Natural killer cell (primary cell): ENCODE measurements at regions not wholly inside any gene's neighbourhood (a gene's known extent, or its start where the extent isn't known, plus 50 kb on each side); places are given as distances from the start of the nearest gene placed in this dataset.

ENCODE experiments used
- ATAC-seq, 3 donors: fragments of 150-1000 bp in 2 of 3; fragments of 200-7000 bp in 1 of 3; cut with Tn5 transposase; 1 replicate in 1 of 3; 2 replicates in 2 of 3; pipeline ENCODE4 v1.10.0; 2021; ENCODE audit warnings: mild to moderate bottlenecking in 2 of 3, moderate library complexity in 2 of 3
- DNase-seq, 2 donors: peaks; one replicate each; pipeline versions ENCODE4 v3.0.0 to v3.0.0-alpha.2; 2013 to 2021; ENCODE audit warnings: mixed read lengths in 1 of 2
- H3K27ac ChIP-seq: one replicate; pipeline ENCODE4 v1.5.1; 2013; ENCODE audit warnings: mild to moderate bottlenecking, low read length
- H3K27me3 ChIP-seq: one replicate; pipeline ENCODE4 v1.6.1; 2013; ENCODE audit warnings: low read length; ENCODE audit not compliant: control insufficient read depth, insufficient read depth
- H3K36me3 ChIP-seq: one replicate; pipeline ENCODE4 v1.6.1; 2013; ENCODE audit warnings: low read length; ENCODE audit not compliant: control insufficient read depth, insufficient read depth
- H3K4me1 ChIP-seq: one replicate; pipeline ENCODE4 v1.6.1; 2013; ENCODE audit warnings: low read length; ENCODE audit not compliant: control insufficient read depth, insufficient read depth
- H3K4me3 ChIP-seq: one replicate; pipeline ENCODE4 v1.5.1; 2013; ENCODE audit warnings: low read length
- H3K9me3 ChIP-seq: one replicate; pipeline ENCODE4 v1.6.1; 2013; ENCODE audit warnings: low read length; ENCODE audit not compliant: control insufficient read depth, insufficient read depth
- H3K27ac Mint-ChIP-seq, 2 donors: one replicate each; pipeline ENCODE4 v1.8.0; 2022; ENCODE audit warnings: mild to moderate bottlenecking in 2 of 2, mixed read lengths in 2 of 2, moderate library complexity in 1 of 2
- H3K27me3 Mint-ChIP-seq, 2 donors: one replicate each; pipeline ENCODE4 v1.8.0; 2022; ENCODE audit warnings: low read depth in 2 of 2, mixed read lengths in 2 of 2
- H3K36me3 Mint-ChIP-seq: one replicate; pipeline ENCODE4 v1.8.0; 2022; ENCODE audit warnings: mixed read lengths
- H3K4me1 Mint-ChIP-seq, 2 donors: one replicate each; pipeline ENCODE4 v1.8.0; 2022; ENCODE audit warnings: mixed read lengths in 2 of 2
- H3K4me3 Mint-ChIP-seq: one replicate; pipeline ENCODE4 v1.8.0; 2022; ENCODE audit warnings: mild to moderate bottlenecking, moderate library complexity, mixed read lengths
- H3K9me3 Mint-ChIP-seq, 2 donors: one replicate each; pipeline ENCODE4 v1.8.0; 2022; ENCODE audit warnings: mixed read lengths in 2 of 2
- WGBS: methylation state at CpG from one replicate; pipeline ENCODE4 v1.1.7; 2013; ENCODE audit warnings: missing lambda C conversion rate; ENCODE audit not compliant: insufficient coverage; 5-methylcytosine and 5-hydroxymethylcytosine counted together
- intact Hi-C: fragments of 100-400 bp; cut with micrococcal nuclease; formaldehyde crosslinking; loops from one replicate; pipeline ENCODE4 v1.14.2; 2022
- TF ChIP-seq, protein P1 (sequence below): fragments of 200-600 bp; IDR thresholded peaks from one replicate; pipeline ENCODE4 v1.8.0; 2022; ENCODE audit warnings: antibody characterized with exemption

DNA sequence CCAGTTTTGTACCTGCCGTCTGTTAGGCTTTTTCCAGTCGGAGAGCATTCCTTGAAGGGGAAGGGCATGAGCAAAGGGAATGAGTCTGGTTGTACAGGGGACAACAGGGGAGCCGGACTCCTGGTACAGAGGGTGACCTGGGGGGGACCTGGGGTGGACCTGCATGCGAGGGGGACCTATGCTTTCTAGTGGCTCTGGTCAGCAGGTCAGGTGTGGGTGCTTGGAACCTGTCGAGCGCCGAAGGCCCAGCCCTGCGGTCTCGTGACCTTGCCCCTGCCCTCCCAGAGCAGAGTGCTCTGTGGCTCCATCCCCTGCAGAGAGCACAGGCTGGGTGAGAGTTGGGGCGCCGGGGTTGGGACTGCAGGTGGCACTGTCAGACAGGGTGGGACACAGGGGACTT lies 96.7 kb upstream of the ASAP2 start:
- Mint-ChIP-seq H3K36me3 (no peaks in the 10 kb centered on the region), H3K9me3 (no peaks in the 10 kb centered on the region), H3K4me1 (no peaks in the 10 kb centered on the region), H3K27me3 (peaks cover 0 to 7% of the 10 kb centered on the region in 2 donors), H3K27ac (no peak overlapping the region), H3K4me3 (no peak overlapping the region)
- H3K9me3 ChIP-seq: no peaks in the 10 kb centered on the region
- H3K36me3 ChIP-seq: no peaks in the 10 kb centered on the region
- ATAC-seq (no peak), DNase-seq (no peak)
- TF ChIP-seq, protein P1, sequence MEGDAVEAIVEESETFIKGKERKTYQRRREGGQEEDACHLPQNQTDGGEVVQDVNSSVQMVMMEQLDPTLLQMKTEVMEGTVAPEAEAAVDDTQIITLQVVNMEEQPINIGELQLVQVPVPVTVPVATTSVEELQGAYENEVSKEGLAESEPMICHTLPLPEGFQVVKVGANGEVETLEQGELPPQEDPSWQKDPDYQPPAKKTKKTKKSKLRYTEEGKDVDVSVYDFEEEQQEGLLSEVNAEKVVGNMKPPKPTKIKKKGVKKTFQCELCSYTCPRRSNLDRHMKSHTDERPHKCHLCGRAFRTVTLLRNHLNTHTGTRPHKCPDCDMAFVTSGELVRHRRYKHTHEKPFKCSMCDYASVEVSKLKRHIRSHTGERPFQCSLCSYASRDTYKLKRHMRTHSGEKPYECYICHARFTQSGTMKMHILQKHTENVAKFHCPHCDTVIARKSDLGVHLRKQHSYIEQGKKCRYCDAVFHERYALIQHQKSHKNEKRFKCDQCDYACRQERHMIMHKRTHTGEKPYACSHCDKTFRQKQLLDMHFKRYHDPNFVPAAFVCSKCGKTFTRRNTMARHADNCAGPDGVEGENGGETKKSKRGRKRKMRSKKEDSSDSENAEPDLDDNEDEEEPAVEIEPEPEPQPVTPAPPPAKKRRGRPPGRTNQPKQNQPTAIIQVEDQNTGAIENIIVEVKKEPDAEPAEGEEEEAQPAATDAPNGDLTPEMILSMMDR: no peak
- no peaks in the 10 kb centered on the region for H3K27me3 ChIP-seq
- intact Hi-C loops: no loop called here
- no peak overlapping the region for H3K27ac ChIP-seq
- no peaks in the 10 kb centered on the region for H3K4me1 ChIP-seq
- 93% methylated on average over 11 of the region's 11 CpGs for WGBS
- H3K4me3 ChIP-seq: no peak overlapping the region

DNA sequence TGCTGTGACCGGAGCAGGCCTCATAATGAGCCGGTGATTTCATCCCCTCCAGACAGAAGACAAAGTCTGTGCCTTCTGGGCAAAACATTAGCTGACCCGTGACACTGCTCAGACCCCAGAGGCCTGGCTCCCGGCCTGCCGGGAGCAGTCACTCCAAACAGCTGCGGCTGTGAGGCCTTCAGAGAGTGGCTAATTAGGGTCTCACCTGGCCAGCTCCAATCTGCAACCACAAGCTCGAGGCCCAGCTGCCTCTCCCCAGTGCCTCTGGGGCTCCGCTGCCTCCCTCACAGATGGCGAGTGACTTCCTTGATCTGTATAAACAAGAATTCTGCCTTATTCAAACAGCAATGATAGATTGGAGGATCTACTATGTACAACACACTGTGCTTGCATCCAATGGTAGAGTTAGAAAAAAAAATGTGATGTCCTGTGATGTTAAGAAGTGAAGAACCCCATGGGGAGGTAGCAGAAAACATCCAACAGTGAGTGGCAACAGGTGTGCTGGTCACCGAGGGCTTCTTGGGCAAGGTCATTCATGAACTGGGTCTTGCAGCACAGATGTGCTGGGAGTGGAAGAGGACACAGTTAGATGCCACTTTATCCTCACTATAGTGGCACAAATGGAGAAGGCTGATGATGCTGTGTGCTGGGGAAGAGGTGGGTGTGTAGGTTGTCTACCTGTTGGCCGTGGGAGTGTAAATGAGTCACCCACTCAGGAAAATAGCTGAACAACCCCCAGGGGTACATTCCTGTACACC lies 98.2 kb upstream of the ASAP2 start:
- no peak for DNase-seq
- no peak overlapping the region for H3K27ac Mint-ChIP-seq
- peaks cover 1% of the 10 kb centered on the region in 2 donors for H3K4me1 Mint-ChIP-seq
- intact Hi-C loops: no loop called here
- no peaks in the 10 kb centered on the region for H3K4me1 ChIP-seq
- no peaks in the 10 kb centered on the region for H3K36me3 Mint-ChIP-seq
- ATAC-seq: no peak
- no peak overlapping the region for H3K27ac ChIP-seq
- H3K9me3 ChIP-seq: no peaks in the 10 kb centered on the region
- H3K27me3 Mint-ChIP-seq: peaks cover 0 to 8% of the 10 kb centered on the region in 2 donors
- no peak overlapping the region for H3K4me3 ChIP-seq
- no peaks in the 10 kb centered on the region for H3K9me3 Mint-ChIP-seq
- TF ChIP-seq, protein P1: no peak
- 75% methylated on average over 10 of the region's 11 CpGs for WGBS
- no peaks in the 10 kb centered on the region for H3K27me3 ChIP-seq
- no peaks in the 10 kb centered on the region for H3K36me3 ChIP-seq
- no peak overlapping the region for H3K4me3 Mint-ChIP-seq

DNA sequence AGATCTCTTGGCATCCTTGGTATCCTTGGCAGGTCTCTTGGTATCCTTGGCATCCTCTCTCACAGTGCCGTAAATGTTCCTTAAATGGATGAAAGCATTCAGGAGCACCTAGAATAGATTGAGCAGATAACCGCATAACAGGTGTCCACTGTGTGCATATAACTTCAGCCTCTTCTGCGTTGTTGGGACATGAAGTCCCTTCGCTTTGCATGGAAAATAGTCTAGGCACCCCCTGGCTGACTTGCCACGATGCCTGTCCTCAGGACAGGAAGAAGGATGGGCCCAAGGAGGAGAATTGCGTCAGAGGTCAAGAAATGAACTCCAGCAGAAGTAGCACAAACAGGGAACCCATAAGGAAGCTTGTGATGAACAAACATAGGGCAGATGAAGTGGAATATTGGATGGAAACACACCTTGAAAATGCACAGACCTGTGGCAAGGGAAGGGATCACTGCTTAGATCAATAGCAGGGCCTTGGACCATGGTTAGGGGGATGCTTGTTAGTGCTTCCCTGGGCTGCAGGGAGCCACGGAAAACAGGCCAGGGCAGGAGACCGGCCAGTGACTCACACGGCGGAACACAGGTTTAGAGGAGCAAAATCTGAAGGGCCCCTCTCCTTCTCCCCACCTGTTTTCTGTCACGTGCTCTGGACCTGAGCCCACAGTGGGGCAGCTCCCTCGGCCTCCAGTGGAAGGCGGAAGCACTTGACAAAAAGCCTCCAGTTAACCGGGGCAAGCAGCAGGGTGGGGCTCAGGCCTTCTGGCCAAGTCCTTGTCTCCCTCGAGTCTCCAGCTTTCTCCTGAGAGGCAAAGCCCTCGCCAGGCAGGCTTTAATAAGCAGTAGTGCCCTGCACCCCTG lies 99.2 kb upstream of the ASAP2 start:
- H3K27me3 Mint-ChIP-seq: peaks cover 0 to 15% of the 10 kb centered on the region in 2 donors
- no peak overlapping the region for H3K27ac ChIP-seq
- H3K27ac Mint-ChIP-seq: no peak overlapping the region
- 91% methylated on average over 16 of the region's 16 CpGs for WGBS
- DNase-seq (no peak), ATAC-seq (no peak)
- H3K4me3 ChIP-seq: no peak overlapping the region
- peaks cover 6 to 8% of the 10 kb centered on the region in 2 donors for H3K4me1 Mint-ChIP-seq
- H3K9me3 ChIP-seq: no peaks in the 10 kb centered on the region
- H3K36me3 Mint-ChIP-seq: no peaks in the 10 kb centered on the region
- TF ChIP-seq, protein P1: no peak
- no peak overlapping the region for H3K4me3 Mint-ChIP-seq
- intact Hi-C loops: no loop called here
- no peaks in the 10 kb centered on the region for H3K9me3 Mint-ChIP-seq
- no peaks in the 10 kb centered on the region for H3K36me3 ChIP-seq
- H3K4me1 ChIP-seq: no peaks in the 10 kb centered on the region
- H3K27me3 ChIP-seq: no peaks in the 10 kb centered on the region
